Mesenchymal stem cell (in vitro differentiated cells and primary cell): ENCODE measurements at regions not wholly inside any gene's neighbourhood (a gene's known extent, or its start where the extent isn't known, plus 50 kb on each side); places are given as distances from the start of the nearest gene placed in this dataset.
A peak's percentile ranks its signal among the peaks of the same experiment; 100 is the strongest.

ENCODE experiments used
- DNase-seq: peaks from one replicate; pipeline ENCODE4 v3.0.0-alpha.2; 2013
- H2AFZ ChIP-seq: one replicate; pipeline ENCODE4 v1.6.1; 2013; ENCODE audit warnings: low read depth, mild to moderate bottlenecking, control low read depth, inconsistent platforms, low read length, moderate library complexity
- H2AK5ac ChIP-seq: 2 replicates; pipeline ENCODE4 v1.6.1; 2013; ENCODE audit warnings: low read length, moderate library complexity, mild to moderate bottlenecking, inconsistent platforms; ENCODE audit not compliant: severe bottlenecking
- H2BK120ac ChIP-seq: one replicate; pipeline ENCODE4 v1.6.1; 2013; ENCODE audit warnings: low read depth, mild to moderate bottlenecking, inconsistent platforms, low read length, moderate library complexity
- H2BK12ac ChIP-seq, 2 experiments: one replicate each; pipeline ENCODE4 v1.6.1; 2013; ENCODE audit warnings: inconsistent platforms in 2 of 2, low read length in 2 of 2, mild to moderate bottlenecking in 2 of 2, moderate library complexity in 2 of 2, control low read depth in 1 of 2
- H2BK15ac ChIP-seq: one replicate; pipeline ENCODE4 v1.6.1; 2013; ENCODE audit warnings: mild to moderate bottlenecking, low read depth, inconsistent platforms; ENCODE audit not compliant: poor library complexity, severe bottlenecking
- H2BK5ac ChIP-seq: 2 replicates; pipeline ENCODE4 v1.6.1; 2013; ENCODE audit warnings: low read depth, mild to moderate bottlenecking, low read length, control low read depth, inconsistent platforms; ENCODE audit not compliant: poor library complexity, severe bottlenecking
- H3K14ac ChIP-seq, 2 experiments: one replicate each; pipeline ENCODE4 v1.6.1; 2013; ENCODE audit warnings: inconsistent platforms in 2 of 2, low read length in 2 of 2, control low read depth in 1 of 2, mild to moderate bottlenecking in 1 of 2, moderate library complexity in 1 of 2
- H3K18ac ChIP-seq, 2 experiments: one replicate each; pipeline ENCODE4 v1.6.1; 2013; ENCODE audit warnings: inconsistent platforms in 2 of 2, low read length in 2 of 2, control low read depth in 1 of 2, low read depth in 1 of 2, mild to moderate bottlenecking in 1 of 2
- H3K23ac ChIP-seq, 2 experiments: one replicate each; pipeline ENCODE4 v1.6.1; 2013; ENCODE audit warnings: inconsistent platforms in 2 of 2, low read length in 2 of 2, mild to moderate bottlenecking in 2 of 2, moderate library complexity in 2 of 2, control low read depth in 1 of 2
- H3K27ac ChIP-seq: 2 replicates; pipeline ENCODE4 v1.5.1; 2013; ENCODE audit warnings: mild to moderate bottlenecking, moderate library complexity, low read length, control low read depth, inconsistent platforms; ENCODE audit not compliant: poor library complexity, severe bottlenecking
- H3K27me3 ChIP-seq, 2 experiments: 2 replicates each; pipeline versions ENCODE4 v1.6.1 to v1.7.0; 2013; ENCODE audit warnings: low read length in 2 of 2, mild to moderate bottlenecking in 2 of 2, moderate library complexity in 2 of 2, control low read depth in 1 of 2, inconsistent platforms in 1 of 2; ENCODE audit not compliant: control insufficient read depth in 1 of 2, insufficient read depth in 1 of 2
- H3K36me3 ChIP-seq, 2 experiments: 2 replicates each; pipeline versions ENCODE4 v1.6.1 to v1.7.0; 2013; ENCODE audit warnings: low read length in 2 of 2, control low read depth in 1 of 2, inconsistent platforms in 1 of 2, low read depth in 1 of 2, mild to moderate bottlenecking in 1 of 2; ENCODE audit not compliant: insufficient read depth in 2 of 2, control insufficient read depth in 1 of 2
- H3K4ac ChIP-seq, 2 experiments: one replicate each; pipeline ENCODE4 v1.6.1; 2013; ENCODE audit warnings: inconsistent platforms in 2 of 2, low read length in 2 of 2, mild to moderate bottlenecking in 2 of 2, moderate library complexity in 2 of 2, control low read depth in 1 of 2, low read depth in 1 of 2
- H3K4me1 ChIP-seq: 2 replicates; pipeline ENCODE4 v1.6.1; 2013; ENCODE audit warnings: low read depth, low read length, control low read depth; ENCODE audit not compliant: control insufficient read depth, insufficient read depth
- H3K4me2 ChIP-seq: 2 replicates; pipeline ENCODE4 v1.6.1; 2013; ENCODE audit warnings: low read length, mild to moderate bottlenecking, inconsistent platforms; ENCODE audit not compliant: poor library complexity, severe bottlenecking
- H3K4me3 ChIP-seq, 2 experiments: 2 replicates each; pipeline versions ENCODE4 v1.5.1 to v1.7.0; 2013; ENCODE audit warnings: low read length in 2 of 2, mild to moderate bottlenecking in 2 of 2, control low read depth in 1 of 2, low read depth in 1 of 2; ENCODE audit not compliant: insufficient read depth in 1 of 2
- H3K79me1 ChIP-seq: replicated peaks from 2 replicates; pipeline ENCODE4 v1.6.1; 2013; ENCODE audit warnings: mild to moderate bottlenecking, control low read depth, low read length, inconsistent platforms; ENCODE audit not compliant: poor library complexity, severe bottlenecking
- H3K9ac ChIP-seq: 2 replicates; pipeline ENCODE4 v1.7.0; 2013; ENCODE audit warnings: mild to moderate bottlenecking, low read length, moderate library complexity
- H3K9me3 ChIP-seq: 2 replicates; pipeline ENCODE4 v1.7.0; 2013; ENCODE audit warnings: mild to moderate bottlenecking, low read length; ENCODE audit not compliant: control insufficient read depth
- H4K8ac ChIP-seq: one replicate; pipeline ENCODE4 v1.6.1; 2013; ENCODE audit warnings: inconsistent platforms, mild to moderate bottlenecking, low read length, moderate library complexity
- H4K91ac ChIP-seq: one replicate; pipeline ENCODE4 v1.6.1; 2013; ENCODE audit warnings: mild to moderate bottlenecking, low read length, inconsistent platforms
- WGBS: methylation state at CpG from one replicate; pipeline ENCODE4 v1.1.7; 2013; ENCODE audit warnings: mixed read lengths; 5-methylcytosine and 5-hydroxymethylcytosine counted together

DNA sequence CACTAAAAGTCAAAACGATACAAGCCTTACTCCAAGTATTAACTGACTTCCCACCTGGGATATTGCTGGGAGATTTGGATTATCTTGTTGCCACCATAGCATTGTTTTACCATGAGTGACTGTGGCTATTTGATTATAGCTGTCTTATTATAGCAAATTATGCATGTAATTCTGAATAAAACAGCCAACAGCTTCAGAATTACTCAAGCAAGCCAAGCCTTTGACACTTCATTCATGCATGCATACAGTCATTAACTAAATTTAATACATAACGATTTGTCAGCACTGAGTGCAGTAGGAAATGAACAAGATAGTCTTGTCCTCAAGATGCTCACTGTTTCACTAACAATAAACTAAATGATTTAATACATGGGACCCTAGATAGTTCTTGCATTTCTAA lies 133.0 kb upstream of the FRMD6 start:
- no peak overlapping the region for H3K4me2 ChIP-seq
- DNase-seq: no peak
- 100% methylated on average over 1 of the region's 2 CpGs for WGBS

DNA sequence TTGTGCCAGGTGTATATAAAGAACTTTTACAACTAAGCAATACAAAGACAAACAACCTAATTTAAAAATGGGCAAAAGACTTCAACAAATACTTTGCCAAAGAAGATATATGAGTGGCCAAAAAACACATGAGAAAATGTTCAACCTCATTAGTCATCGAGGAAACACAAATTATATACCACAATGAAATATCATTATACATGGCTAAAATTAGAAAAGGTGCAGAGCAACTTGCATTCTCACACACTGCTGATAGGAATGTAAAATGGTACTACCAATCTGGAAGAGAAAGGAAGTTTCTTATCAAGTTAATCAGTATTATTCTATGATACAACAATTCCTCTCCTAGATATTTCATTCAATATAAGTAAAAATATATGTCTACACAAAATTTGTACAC lies 131.6 kb upstream of the FRMD6 start:
- Histone ChIP-seq H3K4ac (no peak overlapping the region), H3K18ac (no peak overlapping the region), H3K9ac (no peak overlapping the region), H2BK120ac (no peak overlapping the region), H3K4me2 (no peak overlapping the region), H3K79me1 (peaks cover 1% of the 10 kb centered on the region), H3K4me3 (no peak overlapping the region), H4K8ac (no peak overlapping the region), H2AFZ (no peak overlapping the region), H3K14ac (no peak overlapping the region), H3K27me3 (no peaks in the 10 kb centered on the region), H2BK5ac (no peak overlapping the region), H2BK15ac (no peak overlapping the region), H2BK12ac (no peak overlapping the region), H3K4me1 (no peaks in the 10 kb centered on the region), H3K23ac (no peak overlapping the region), H4K91ac (no peak overlapping the region), H3K27ac (no peak overlapping the region), H2AK5ac (no peak overlapping the region), H3K36me3 (no peaks in the 10 kb centered on the region), H3K9me3 (no peaks in the 10 kb centered on the region)
- DNase-seq: no peak
- no CpG with 5 or more reads among the region's 1 CpG for WGBS

More for the DNA sequence above, 133.0 kb upstream of the FRMD6 start:
- Histone ChIP-seq H3K4me1 (no peaks in the 10 kb centered on the region), H3K18ac (no peak overlapping the region), H2BK120ac (no peak overlapping the region), H2BK5ac (no peak overlapping the region), H4K91ac (no peak overlapping the region), H3K9me3 (no peaks in the 10 kb centered on the region), H3K27ac (no peak overlapping the region), H3K23ac (no peak overlapping the region), H3K14ac (no peak overlapping the region), H3K36me3 (no peaks in the 10 kb centered on the region), H3K79me1 (no peaks in the 10 kb centered on the region), H2BK12ac (no peak overlapping the region), H3K9ac (no peak overlapping the region), H4K8ac (no peak overlapping the region), H2AFZ (no peak overlapping the region), H3K4me3 (no peak overlapping the region), H2AK5ac (no peak overlapping the region), H2BK15ac (no peak overlapping the region), H3K4ac (no peak overlapping the region), H3K27me3 (no peaks in the 10 kb centered on the region)

DNA sequence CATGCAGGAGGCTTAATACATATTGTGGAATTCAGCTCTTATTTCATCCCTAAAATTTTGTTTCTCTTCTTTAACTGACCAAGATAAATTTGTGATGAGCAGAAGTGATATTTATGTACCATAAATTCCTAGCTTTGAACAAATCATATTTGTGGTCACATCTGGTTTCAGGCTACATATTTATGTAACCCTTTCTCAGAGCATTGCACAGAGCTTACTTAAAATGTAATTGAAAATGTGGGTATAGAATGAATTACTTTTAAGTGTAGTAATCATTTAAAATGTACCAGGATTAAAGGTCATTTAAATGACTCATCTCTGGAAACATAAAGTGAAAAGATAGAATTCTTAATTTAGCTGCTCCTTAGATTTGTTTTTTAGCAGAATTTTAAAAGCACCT lies 129.9 kb upstream of the FRMD6 start:
- Histone ChIP-seq H2BK120ac (no peak overlapping the region), H2AK5ac (no peak overlapping the region), H3K4me3 (no peak overlapping the region), H2AFZ (no peak overlapping the region), H4K8ac (no peak overlapping the region), H4K91ac (no peak overlapping the region), H3K9me3 (no peaks in the 10 kb centered on the region), H3K27ac (no peak overlapping the region), H3K23ac (no peak overlapping the region), H3K4ac (no peak overlapping the region), H3K4me2 (no peak overlapping the region), H3K4me1 (no peaks in the 10 kb centered on the region), H2BK12ac (no peak overlapping the region), H3K36me3 (no peaks in the 10 kb centered on the region), H2BK15ac (no peak overlapping the region), H3K79me1 (peaks cover 1% of the 10 kb centered on the region), H2BK5ac (no peak overlapping the region), H3K14ac (no peak overlapping the region), H3K18ac (no peak overlapping the region), H3K9ac (no peak overlapping the region), H3K27me3 (no peaks in the 10 kb centered on the region)
- peak; percentile 50 for DNase-seq

DNA sequence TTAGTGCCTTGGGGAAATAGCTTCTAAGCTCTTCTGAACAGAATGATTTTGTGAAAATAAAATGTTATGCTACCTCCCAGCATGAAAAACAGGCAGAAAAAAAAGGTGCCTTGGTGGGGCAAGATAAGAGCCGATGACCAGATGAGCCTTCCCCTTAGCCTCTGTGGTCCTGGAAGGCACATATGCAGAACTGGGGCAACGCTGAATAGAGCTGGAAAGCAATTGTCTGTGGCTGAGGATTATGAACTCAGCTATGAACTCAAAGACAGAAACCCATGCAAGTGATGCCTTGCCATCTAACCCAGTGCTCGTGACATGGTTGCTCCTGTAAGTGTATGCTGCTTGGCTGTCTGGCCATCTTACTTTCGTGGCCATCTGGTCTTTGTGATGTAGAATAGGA lies 128.5 kb upstream of the FRMD6 start:
- 92% methylated on average over 4 of the region's 4 CpGs for WGBS
- Histone ChIP-seq H3K14ac (no peak overlapping the region), H3K4me1 (no peaks in the 10 kb centered on the region), H3K79me1 (peaks cover 1% of the 10 kb centered on the region), H3K4me2 (no peak overlapping the region), H3K9me3 (no peaks in the 10 kb centered on the region), H3K27me3 (no peaks in the 10 kb centered on the region), H4K91ac (peak overlapping the region; percentile 19), H3K4me3 (no peak overlapping the region), H3K4ac (peak overlapping the region in 1 of 2 experiments; percentile 40), H3K18ac (peak overlapping the region; percentile 37 to 44), H3K23ac (no peak overlapping the region), H2BK120ac (no peak overlapping the region), H2BK15ac (no peak overlapping the region), H3K9ac (no peak overlapping the region), H2BK5ac (no peak overlapping the region), H3K36me3 (no peaks in the 10 kb centered on the region), H2AFZ (no peak overlapping the region), H3K27ac (no peak overlapping the region), H4K8ac (no peak overlapping the region), H2BK12ac (peak overlapping the region; percentile 2 to 50), H2AK5ac (no peak overlapping the region)
- DNase-seq: no peak
